GM23338 (cell line): ENCODE measurements at regions not wholly inside any gene's neighbourhood (a gene's known extent, or its start where the extent isn't known, plus 50 kb on each side); places are given as distances from the start of the nearest gene placed in this dataset.

ENCODE experiments used
- CREB1 ChIP-seq: fragments of 250-450 bp; sonication (Bioruptor Pico); IDR thresholded peaks from 2 replicates; pipeline ENCODE4 v1.5.0; 2020; ENCODE audit warnings: low read depth, mild to moderate bottlenecking, moderate library complexity
- CTCF ChIP-seq, 2 experiments: fragments of 200-600 bp in 1 of 2; sonication (generic) in 1 of 2; conservative IDR thresholded peaks; 2 replicates each; pipeline versions ENCODE4 v1.5.1 to v1.6.1; 2016 to 2017; ENCODE audit warnings: antibody characterized with exemption in 2 of 2, low read depth in 2 of 2, mild to moderate bottlenecking in 2 of 2, moderate library complexity in 1 of 2
- ETS1 ChIP-seq: IDR thresholded peaks from 2 replicates; pipeline ENCODE4 v1.6.1; 2016; ENCODE audit warnings: antibody characterized with exemption
- EZH2 ChIP-seq: fragments of 200-600 bp; sonication (generic); IDR thresholded peaks from one replicate; pipeline ENCODE4 v1.8.0; 2017; ENCODE audit warnings: antibody characterized with exemption, mild to moderate bottlenecking, low read depth; ENCODE audit not compliant: unreplicated experiment
- NANOG ChIP-seq: IDR thresholded peaks from 2 replicates; pipeline ENCODE4 v1.6.1; 2016; ENCODE audit warnings: antibody characterized with exemption, borderline replicate concordance
- POLR2AphosphoS5 ChIP-seq: IDR thresholded peaks from 2 replicates; pipeline ENCODE4 v1.6.1; 2016; ENCODE audit warnings: antibody characterized with exemption, low read depth
- REST ChIP-seq: IDR thresholded peaks from one replicate; pipeline ENCODE4 v1.6.1; 2018; ENCODE audit warnings: antibody characterized with exemption; ENCODE audit not compliant: unreplicated experiment
- ZNF462 ChIP-seq: fragments of 250-450 bp; sonication (Bioruptor Pico); IDR thresholded peaks from 2 replicates; pipeline ENCODE4 v1.5.0; 2020; ENCODE audit warnings: mild to moderate bottlenecking, moderate library complexity

DNA sequence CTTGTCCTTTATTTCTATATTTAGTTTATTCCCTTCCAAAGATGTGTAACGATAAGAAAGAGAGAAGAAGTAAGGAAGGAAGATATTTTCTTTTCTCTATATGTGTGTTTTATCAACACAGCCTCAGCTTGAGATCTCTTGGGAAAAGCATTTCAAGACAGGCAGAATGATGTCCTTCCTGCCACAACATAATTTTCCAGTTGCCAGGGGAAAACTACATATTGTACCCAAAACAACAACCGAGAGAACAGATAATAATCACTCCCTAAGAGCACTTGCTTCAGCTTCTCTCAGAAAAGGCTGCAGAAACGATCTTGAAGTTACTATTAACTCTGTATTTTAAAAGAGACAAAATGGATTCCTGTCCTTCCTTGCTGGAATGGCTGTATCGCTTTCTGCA is 151.4 kb upstream of the ITGB1 start:
- TF ChIP-seq CTCF (conservative IDR thresholded peaks at IDR 0.05; ENCODE audit: low read depth in 2 of 2), result no peak
- TF ChIP-seq CREB1, result no peak
- TF ChIP-seq ETS1, result no peak
- no peak for TF ChIP-seq POLR2AphosphoS5
- TF ChIP-seq NANOG, result no peak
- TF ChIP-seq EZH2, result no peak
- no peak for TF ChIP-seq ZNF462 (CRISPR knock-in tag)
- TF ChIP-seq REST, result no peak
